ENCODE measurements at regions not wholly inside any gene's neighbourhood (a gene's known extent, or its start where the extent isn't known, plus 50 kb on each side); places are given as distances from the start of the nearest gene placed in this dataset.

DNA sequence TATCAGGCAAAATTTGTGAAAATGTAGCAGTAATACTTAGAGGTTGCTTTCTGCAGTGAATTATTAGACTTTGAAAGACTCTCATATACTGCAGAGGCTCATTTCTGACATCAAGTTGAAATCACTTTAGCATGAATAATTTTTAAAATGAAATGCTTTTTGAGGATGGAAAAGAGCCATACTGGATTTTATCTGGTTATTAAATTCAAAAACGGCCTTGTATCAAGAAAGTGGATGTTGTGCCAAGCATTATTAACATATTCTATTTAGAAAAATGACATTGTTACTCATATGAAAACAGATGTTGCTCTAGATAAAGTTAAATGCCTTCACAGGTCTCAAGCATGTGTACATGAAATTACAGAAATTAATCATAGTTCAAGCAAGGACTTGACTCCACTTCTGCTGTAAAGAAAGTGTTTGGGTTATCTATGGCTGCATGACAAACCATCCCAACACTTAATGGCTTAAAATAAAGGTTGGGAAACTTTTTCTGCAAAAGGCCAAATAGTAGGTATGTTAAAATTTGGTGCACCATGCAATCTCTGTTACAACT lies 64.5 kb upstream of the ZNF280D start:
- no peaks in the 10 kb centered on the region; a peak in 1 of 5 replicates for H3K27me3 ChIP-seq (ENCODE audit: control insufficient read depth in 1 of 2, insufficient read depth in 2 of 2, low read length in 2 of 2)
- CTCF ChIA-PET (ENCODE audit: low intra/inter-chr PET ratio, low total read pairs), result no interaction called here
- DNase-seq (ENCODE audit: low spot score) (no peak), FAIRE-seq (no peak), ATAC-seq (no peak)
- TF ChIP-seq ZNF850 (CRISPR knock-in tag; conservative IDR thresholded peaks at IDR 0.05), result no peak
- TF ChIP-seq PCBP1 (IDR thresholded peaks at IDR 0.05; ENCODE audit: borderline replicate concordance, low read depth, low read length), result no peak
- H3K36me3 ChIP-seq (replicated peaks in 1 of 2; ENCODE audit: control insufficient read depth in 1 of 2, insufficient read depth in 2 of 2, low read length in 2 of 2), result no peaks in the 10 kb centered on the region
- H4K20me1 ChIP-seq (ENCODE audit: insufficient read depth, low read length), result no peaks in the 10 kb centered on the region
- BruUV-seq (replicated peaks), result no TSS peak
- in situ Hi-C loops (cut with HindIII; ENCODE audit: extremely low pct_ligation_motif_present, low pct_unique_long_range_greater_than_20kb), result no loop called here
- H3K79me2 ChIP-seq (ENCODE audit: insufficient read depth, low read length), result no peaks in the 10 kb centered on the region
- H3K9me3 ChIP-seq (ENCODE audit: low read length), result no peaks in the 10 kb centered on the region
- H3K9ac ChIP-seq (ENCODE audit: insufficient read depth, low read depth, low read length), result no peak overlapping the region
- H3K4me3 ChIP-seq (replicated peaks in 1 of 3; ENCODE audit: insufficient read depth in 1 of 3, low read depth in 2 of 3, low read length in 3 of 3), result no peak overlapping the region
- H3K27ac ChIP-seq (ENCODE audit: extremely low read length, insufficient read depth, low read length), result no peak overlapping the region
- WGBS (ENCODE audit: low lambda C conversion rate), result 0% methylated on average over 1 of the region's 1 CpG
- POLR2A ChIA-PET, result no interaction called here
- H3K4me1 ChIP-seq (ENCODE audit: insufficient read depth, low read length), result no peaks in the 10 kb centered on the region
- intact Hi-C loops (cut with micrococcal nuclease; ENCODE audit: unreplicated experiment), result no loop called here
- H3K4me2 ChIP-seq (ENCODE audit: low read depth, low read length), result no peak overlapping the region
- H2AFZ ChIP-seq (ENCODE audit: low read length), result no peak overlapping the region

DNA sequence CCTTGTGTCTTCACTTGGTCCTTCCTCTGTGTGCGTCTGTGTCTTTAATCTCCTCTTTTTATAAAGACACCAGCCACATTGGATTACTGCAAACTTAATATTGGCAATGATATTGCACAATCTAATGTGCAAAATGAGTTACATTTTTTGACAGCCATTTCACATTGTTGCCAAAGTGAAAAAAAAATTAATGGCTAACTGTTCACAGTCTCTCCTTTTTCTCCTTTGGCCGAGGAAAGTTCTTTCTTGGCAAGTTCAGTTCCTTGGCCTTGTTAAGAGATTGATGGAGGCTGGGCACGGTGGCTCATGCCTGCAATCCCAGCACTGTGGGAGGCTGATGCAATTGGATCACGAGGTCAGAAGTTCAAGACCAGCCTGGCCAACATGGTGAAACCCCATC lies 62.2 kb upstream of the ZNF280D start:
- H3K4me3 ChIP-seq (replicated peaks in 1 of 3; ENCODE audit: insufficient read depth in 1 of 3, low read depth in 2 of 3, low read length in 3 of 3), result no peak overlapping the region
- no peak for ATAC-seq
- in situ Hi-C loops (cut with HindIII; ENCODE audit: extremely low pct_ligation_motif_present, low pct_unique_long_range_greater_than_20kb), result no loop called here
- no peaks in the 10 kb centered on the region; a peak in 1 of 5 replicates for H3K27me3 ChIP-seq (ENCODE audit: control insufficient read depth in 1 of 2, insufficient read depth in 2 of 2, low read length in 2 of 2)
- 34% methylated on average over 4 of the region's 4 CpGs for WGBS (ENCODE audit: low lambda C conversion rate)
- no TSS peak for BruUV-seq (replicated peaks)
- no peaks in the 10 kb centered on the region for H4K20me1 ChIP-seq (ENCODE audit: insufficient read depth, low read length)
- no peak overlapping the region for H2AFZ ChIP-seq (ENCODE audit: low read length)
- H3K9ac ChIP-seq (ENCODE audit: insufficient read depth, low read depth, low read length), result no peak overlapping the region
- POLR2A ChIA-PET, result no interaction called here
- no peaks in the 10 kb centered on the region for H3K9me3 ChIP-seq (ENCODE audit: low read length)
- DNase-seq (ENCODE audit: low spot score), result no peak
- intact Hi-C loops (cut with micrococcal nuclease; ENCODE audit: unreplicated experiment), result no loop called here
- H3K27ac ChIP-seq (ENCODE audit: extremely low read length, insufficient read depth, low read length), result no peak overlapping the region
- no peak for FAIRE-seq
- CTCF ChIA-PET (ENCODE audit: low intra/inter-chr PET ratio, low total read pairs), result no interaction called here
- no peaks in the 10 kb centered on the region for H3K79me2 ChIP-seq (ENCODE audit: insufficient read depth, low read length)
- H3K4me2 ChIP-seq (ENCODE audit: low read depth, low read length), result no peak overlapping the region
- no peak for TF ChIP-seq ISX (CRISPR knock-in tag; conservative IDR thresholded peaks at IDR 0.05)
- TF ChIP-seq CEBPB (IDR thresholded peaks at IDR 0.05; ENCODE audit: borderline replicate concordance, low read depth, low read length), result peak; percentile 61
- H3K4me1 ChIP-seq (ENCODE audit: insufficient read depth, low read length), result no peaks in the 10 kb centered on the region
- H3K36me3 ChIP-seq (replicated peaks in 1 of 2; ENCODE audit: control insufficient read depth in 1 of 2, insufficient read depth in 2 of 2, low read length in 2 of 2), result no peaks in the 10 kb centered on the region
